Lung (tissue), 11 donors: ENCODE measurements at regions not wholly inside any gene's neighbourhood (a gene's known extent, or its start where the extent isn't known, plus 50 kb on each side); places are given as distances from the start of the nearest gene placed in this dataset.

Experiments used
- ATAC-seq: fragments of 200-7000 bp; cut with Tn5 transposase; one replicate; pipeline ENCODE4 v1.9.1; 2020; ENCODE audit warnings: moderate number of reproducible peaks; ENCODE audit not compliant: insufficient read depth, low FRiP score
- DNase-seq, 3 donors: peaks; one replicate each; pipeline ENCODE4 v3.0.0-alpha.2; 2013 to 2017
- H3K27ac ChIP-seq, 2 donors: one replicate each; pipeline ENCODE4 v1.5.1; 2013; ENCODE audit warnings: mild to moderate bottlenecking in 2 of 2, moderate library complexity in 2 of 2, control low read depth in 1 of 2, inconsistent platforms in 1 of 2, low read depth in 1 of 2, low read length in 1 of 2
- H3K27me3 ChIP-seq, 3 donors: one replicate each; pipeline ENCODE4 v1.5.1; 2013; ENCODE audit warnings: low read length in 2 of 3; ENCODE audit not compliant: control insufficient read depth in 3 of 3, insufficient read depth in 3 of 3
- H3K36me3 ChIP-seq, 4 donors: one replicate each; pipeline ENCODE4 v1.5.1; 2013; ENCODE audit warnings: low read length in 4 of 4, mild to moderate bottlenecking in 1 of 4, moderate library complexity in 1 of 4; ENCODE audit not compliant: control insufficient read depth in 4 of 4, insufficient read depth in 4 of 4
- H3K4me1 ChIP-seq, 5 donors: one replicate each; pipeline ENCODE4 v1.5.1; 2013; ENCODE audit warnings: low read length in 5 of 5, mild to moderate bottlenecking in 2 of 5, moderate library complexity in 1 of 5; ENCODE audit not compliant: control insufficient read depth in 5 of 5, insufficient read depth in 5 of 5
- H3K4me3 ChIP-seq: one replicate; pipeline ENCODE4 v1.5.1; 2013; ENCODE audit warnings: mild to moderate bottlenecking, control low read depth, moderate library complexity
- H3K9ac ChIP-seq, 2 donors: one replicate each; pipeline ENCODE4 v1.5.1; 2013; ENCODE audit warnings: low read length in 2 of 2, control low read depth in 1 of 2; ENCODE audit not compliant: insufficient read depth in 1 of 2
- H3K9me3 ChIP-seq, 4 donors: one replicate each; pipeline ENCODE4 v1.5.1; 2013; ENCODE audit warnings: low read length in 3 of 4, mild to moderate bottlenecking in 1 of 4, moderate library complexity in 1 of 4; ENCODE audit not compliant: control insufficient read depth in 4 of 4, insufficient read depth in 3 of 4
- WGBS, 2 donors: extraction: QIAGEN DNeasy Blood & Tissue Kit; methylation state at CpG; one replicate each; pipeline ENCODE4 v1.1.7; 2013; 5-methylcytosine and 5-hydroxymethylcytosine counted together
- TF ChIP-seq, protein P1 (sequence below): IDR thresholded peaks from 2 replicates; pipeline ENCODE4 v1.5.1; 2012; ENCODE audit warnings: mild to moderate bottlenecking; ENCODE audit errors: control extremely low read depth, extremely low read depth
- donor health status: control.
- donor health status: control.
- donor health status: Bipolar disorder and iron deficiency.
- donor health status: healthy.
- donor health status: DM: yes; HTN: yes; CAD: no.

DNA sequence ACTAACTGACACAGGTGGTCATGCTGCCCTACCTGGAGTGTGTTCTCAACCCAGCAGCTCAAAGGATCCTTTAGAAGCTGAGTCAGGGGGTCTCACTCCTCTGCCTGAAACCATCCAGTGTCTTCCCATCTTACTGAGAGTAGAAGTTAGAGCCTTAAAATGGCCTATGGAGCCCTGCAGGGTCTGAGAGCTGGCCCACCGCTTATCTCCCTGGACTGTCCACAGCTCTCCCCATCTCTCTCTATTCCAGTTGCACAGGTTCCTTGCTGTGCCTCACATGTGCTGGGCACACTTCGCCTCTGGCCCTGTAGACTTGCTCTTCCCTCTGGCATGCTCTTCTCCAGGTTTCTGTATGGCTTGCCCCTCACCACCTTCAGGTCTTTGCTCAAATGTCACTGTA lies 148.6 kb upstream of the CACNA1E start:
- Histone ChIP-seq H3K9me3 (no peaks in the 10 kb centered on the region), H3K36me3 (no peaks in the 10 kb centered on the region), H3K9ac (no peak overlapping the region), H3K27ac (no peak overlapping the region), H3K4me3 (no peak overlapping the region), H3K4me1 (no peaks in the 10 kb centered on the region), H3K27me3 (no peaks in the 10 kb centered on the region)
- TF ChIP-seq, protein P1, sequence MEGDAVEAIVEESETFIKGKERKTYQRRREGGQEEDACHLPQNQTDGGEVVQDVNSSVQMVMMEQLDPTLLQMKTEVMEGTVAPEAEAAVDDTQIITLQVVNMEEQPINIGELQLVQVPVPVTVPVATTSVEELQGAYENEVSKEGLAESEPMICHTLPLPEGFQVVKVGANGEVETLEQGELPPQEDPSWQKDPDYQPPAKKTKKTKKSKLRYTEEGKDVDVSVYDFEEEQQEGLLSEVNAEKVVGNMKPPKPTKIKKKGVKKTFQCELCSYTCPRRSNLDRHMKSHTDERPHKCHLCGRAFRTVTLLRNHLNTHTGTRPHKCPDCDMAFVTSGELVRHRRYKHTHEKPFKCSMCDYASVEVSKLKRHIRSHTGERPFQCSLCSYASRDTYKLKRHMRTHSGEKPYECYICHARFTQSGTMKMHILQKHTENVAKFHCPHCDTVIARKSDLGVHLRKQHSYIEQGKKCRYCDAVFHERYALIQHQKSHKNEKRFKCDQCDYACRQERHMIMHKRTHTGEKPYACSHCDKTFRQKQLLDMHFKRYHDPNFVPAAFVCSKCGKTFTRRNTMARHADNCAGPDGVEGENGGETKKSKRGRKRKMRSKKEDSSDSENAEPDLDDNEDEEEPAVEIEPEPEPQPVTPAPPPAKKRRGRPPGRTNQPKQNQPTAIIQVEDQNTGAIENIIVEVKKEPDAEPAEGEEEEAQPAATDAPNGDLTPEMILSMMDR: no peak
- WGBS, 2 donors: 96 to 97% methylated on average over 2 of the region's 2 CpGs
- ATAC-seq (no peak), DNase-seq (no peak)

DNA sequence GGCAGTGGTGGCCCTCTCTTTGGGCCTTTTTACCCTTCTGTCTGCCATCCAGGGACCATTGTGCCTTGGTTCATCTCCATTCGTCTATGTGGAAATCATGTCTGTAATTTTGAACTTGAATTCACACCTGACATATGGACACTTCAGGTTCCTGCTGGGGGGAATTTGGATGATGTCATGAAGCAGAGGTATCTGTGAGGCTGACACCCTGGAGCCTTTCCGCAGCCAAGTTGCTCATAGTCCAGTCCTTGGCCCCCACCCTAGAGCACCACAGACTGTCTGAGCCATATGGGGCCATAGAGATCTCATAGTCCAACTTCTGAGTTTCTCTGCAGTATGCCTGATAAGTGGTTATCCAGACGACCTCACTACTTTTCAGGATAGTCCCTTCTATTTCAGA lies 147.7 kb upstream of the CACNA1E start:
- DNase-seq (no peak), ATAC-seq (no peak)
- TF ChIP-seq, protein P1: no peak
- H3K27ac ChIP-seq: no peak overlapping the region
- no peak overlapping the region for H3K9ac ChIP-seq
- H3K4me3 ChIP-seq: no peak overlapping the region
- no peaks in the 10 kb centered on the region for H3K27me3 ChIP-seq
- no peaks in the 10 kb centered on the region for H3K9me3 ChIP-seq
- no peaks in the 10 kb centered on the region for H3K4me1 ChIP-seq
- whole genome bisulfite sequencing, 2 donors: 84 to 90% methylated on average over 3 of the region's 3 CpGs
- H3K36me3 ChIP-seq: no peaks in the 10 kb centered on the region

DNA sequence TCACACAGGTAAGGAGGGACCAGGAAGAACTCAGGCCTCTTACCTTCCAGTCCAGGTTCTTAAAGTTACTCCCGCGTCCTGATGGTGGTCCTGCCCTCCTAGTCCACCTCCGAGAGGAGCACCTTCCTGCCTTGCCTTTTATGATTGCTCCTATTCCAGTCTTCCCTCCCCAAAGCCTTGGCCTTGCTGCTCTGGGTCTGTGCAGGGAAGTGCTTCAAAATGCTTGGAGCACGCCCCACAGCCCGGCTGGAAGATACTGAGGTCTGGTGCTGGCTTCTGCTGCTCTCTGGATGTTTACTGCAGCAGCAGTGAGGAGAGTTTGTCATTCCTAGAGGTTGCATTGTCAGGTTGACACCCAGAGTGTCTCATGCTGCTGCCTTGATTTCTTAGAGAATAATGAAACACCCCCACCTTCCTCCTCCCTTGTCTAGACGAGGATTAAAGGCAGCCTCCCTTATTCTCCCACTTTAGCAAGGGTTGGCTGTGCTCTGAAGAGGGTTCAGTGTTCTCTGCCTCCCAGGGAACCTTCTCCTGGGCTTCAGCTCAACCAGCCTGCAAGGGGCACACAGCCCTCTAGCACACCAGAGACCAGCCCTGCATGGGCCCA lies 142.2 kb upstream of the CACNA1E start:
- ATAC-seq: no peak
- no peak overlapping the region for H3K9ac ChIP-seq
- H3K27ac ChIP-seq: no peak overlapping the region
- no peak overlapping the region for H3K4me3 ChIP-seq
- TF ChIP-seq, protein P1: no peak
- peaks cover 0 to 6% (median 0%) of the 10 kb centered on the region in 4 donors for H3K9me3 ChIP-seq
- H3K27me3 ChIP-seq: no peaks in the 10 kb centered on the region
- H3K36me3 ChIP-seq: no peaks in the 10 kb centered on the region
- no peak for DNase-seq
- WGBS, 2 donors: 79% methylated on average over 6 of the region's 6 CpGs
- H3K4me1 ChIP-seq: no peaks in the 10 kb centered on the region

DNA sequence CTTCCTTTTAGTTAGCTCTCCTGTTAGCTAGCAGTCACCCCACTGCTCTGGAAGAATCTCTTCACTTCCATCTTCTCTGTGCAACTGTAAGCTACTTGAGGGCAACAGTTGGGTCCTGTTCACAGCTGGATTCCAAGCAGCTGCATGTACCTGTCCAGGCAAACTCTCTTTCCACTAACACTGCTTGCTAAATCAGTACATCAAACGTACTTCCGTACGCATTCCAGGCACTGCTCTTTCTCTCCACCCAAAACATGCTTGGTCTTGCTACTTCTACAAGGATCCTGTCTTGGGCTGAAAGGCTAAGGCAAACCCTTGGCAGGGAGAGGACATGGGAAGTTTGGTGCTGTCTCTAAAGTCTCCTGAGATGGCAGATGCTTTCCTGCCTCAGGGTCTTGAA lies 139.2 kb upstream of the CACNA1E start:
- Histone ChIP-seq H3K4me1 (no peaks in the 10 kb centered on the region), H3K9me3 (peaks cover 0 to 6% (median 0%) of the 10 kb centered on the region in 4 donors), H3K27ac (no peak overlapping the region), H3K4me3 (no peak overlapping the region), H3K9ac (no peak overlapping the region), H3K27me3 (no peaks in the 10 kb centered on the region), H3K36me3 (no peaks in the 10 kb centered on the region)
- no peak for DNase-seq
- no peak for ATAC-seq
- 89 to 94% methylated on average over 3 of the region's 3 CpGs for WGBS, 2 donors
- TF ChIP-seq, protein P1: no peak
